ENCODE measurements at regions not wholly inside any gene's neighbourhood (a gene's known extent, or its start where the extent isn't known, plus 50 kb on each side); places are given as distances from the start of the nearest gene placed in this dataset.

DNA sequence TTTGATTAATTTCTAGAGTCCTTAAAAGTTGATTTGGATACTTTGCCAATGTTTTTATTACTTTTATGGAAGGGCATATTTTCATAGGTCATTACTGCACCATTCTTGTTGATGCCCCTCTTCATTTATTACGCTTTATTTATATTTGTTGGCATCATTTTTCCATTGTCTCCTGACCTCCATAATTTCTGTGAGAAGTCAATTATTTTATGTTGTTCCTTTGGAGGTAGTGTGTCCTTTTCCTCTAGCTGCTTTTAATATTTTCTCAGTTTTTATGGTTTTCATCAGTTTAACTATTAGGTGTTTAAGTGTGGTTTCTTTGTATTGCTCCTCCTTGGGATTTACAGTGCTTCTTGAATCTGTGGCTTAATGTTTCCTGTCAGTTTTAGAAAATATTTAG is 134.9 kb downstream of the SAMD9 start:
- CTCF ChIA-PET (ENCODE audit: partially characterized antibody) = no interaction called here
- 90% methylated on average over 1 of the region's 1 CpG; no CpG with 5 or more reads in 1 of the 2 experiments for WGBS, 2 experiments (ENCODE audit: extremely low coverage in 1 of 2, insufficient coverage in 1 of 2, insufficient read length in 1 of 2, insufficient replicate concordance in 2 of 2, low coverage in 1 of 2, low lambda C conversion rate in 2 of 2, missing lambda C conversion rate in 1 of 2)

More for the DNA sequence above, 134.9 kb downstream of the SAMD9 start:
- no peak overlapping the region for H4K91ac ChIP-seq (replicated peaks; ENCODE audit: insufficient read length, low read length)
- H3K23me2 ChIP-seq (ENCODE audit: low read depth, low read length) = no peaks in the 10 kb centered on the region
- no peak overlapping the region for H3K56ac ChIP-seq (replicated peaks; ENCODE audit: insufficient read length, low read depth, low read length)
- no peaks in the 10 kb centered on the region for H4K20me1 ChIP-seq (replicated peaks in 1 of 2; ENCODE audit: control insufficient read depth in 1 of 2, insufficient read depth in 2 of 2, low read length in 2 of 2)
- DNase-seq (ENCODE audit: low read depth in 1 of 2, low spot score in 2 of 2) (no peak), FAIRE-seq (no peak)
- no peak overlapping the region for H3K27ac ChIP-seq (ENCODE audit: low read depth, low read length)
- H3K4me3 ChIP-seq (ENCODE audit: extremely low read depth in 1 of 4, insufficient read depth in 2 of 4, low read depth in 3 of 4, low read length in 4 of 4) = no peak overlapping the region
- no peaks in the 10 kb centered on the region for H3K79me1 ChIP-seq (ENCODE audit: low read depth, low read length)
- no peak overlapping the region for H2BK12ac ChIP-seq (ENCODE audit: low read depth, low read length)
- TF ChIP-seq RBBP5 (IDR thresholded peaks at IDR 0.05; ENCODE audit: borderline replicate concordance, low read depth, low read length) (no peak), POLR2AphosphoS5 (IDR thresholded peaks at IDR 0.05; ENCODE audit: low read depth, low read length) (no peak), CBX5 (IDR thresholded peaks at IDR 0.05; ENCODE audit: low read depth, low read length) (no peak)
- H3K18ac ChIP-seq (ENCODE audit: extremely low read depth, low read length) = no peak overlapping the region
- H3K14ac ChIP-seq (ENCODE audit: insufficient read length) = no peak overlapping the region
- POLR2A ChIA-PET (ENCODE audit: partially characterized antibody) = no interaction called here
- no peaks in the 10 kb centered on the region for H3K27me3 ChIP-seq (replicated peaks in 1 of 4; ENCODE audit: control insufficient read depth in 3 of 4, extremely low read depth in 1 of 4, insufficient read depth in 3 of 4, low read length in 3 of 4)
- no peaks in the 10 kb centered on the region for H3K79me2 ChIP-seq (ENCODE audit: control insufficient read depth in 1 of 2, insufficient read depth in 2 of 2, low read length in 2 of 2)
- no peaks in the 10 kb centered on the region for H3K4me1 ChIP-seq (replicated peaks in 1 of 4; ENCODE audit: control insufficient read depth in 3 of 4, insufficient read depth in 4 of 4, low read length in 3 of 4)
- H4K5ac ChIP-seq (ENCODE audit: insufficient read length, low read depth, low read length) = no peak overlapping the region
- H2BK20ac ChIP-seq (ENCODE audit: low read length) = no peak overlapping the region
- no peak overlapping the region for H2AK5ac ChIP-seq (ENCODE audit: low read depth, low read length)
- no peak overlapping the region for H2BK120ac ChIP-seq (replicated peaks; ENCODE audit: low read depth, low read length)
- no peak overlapping the region for H3K4me2 ChIP-seq (ENCODE audit: insufficient read depth in 1 of 2, low read depth in 2 of 2, low read length in 2 of 2)
- H2AFZ ChIP-seq (ENCODE audit: low read length) = no peak overlapping the region
- H3K9ac ChIP-seq (replicated peaks in 1 of 4; ENCODE audit: extremely low read depth in 1 of 4, low read depth in 3 of 4, low read length in 3 of 4) = no peak overlapping the region
- H3K9me3 ChIP-seq (ENCODE audit: insufficient read depth in 2 of 2, low read depth in 1 of 2, low read length in 1 of 2) = no peaks in the 10 kb centered on the region; a peak in 1 of 4 replicates
- no peak overlapping the region for H2BK5ac ChIP-seq (ENCODE audit: low read depth, low read length)
- no peak overlapping the region for H3K23ac ChIP-seq (ENCODE audit: insufficient read length)
- H3K4ac ChIP-seq (replicated peaks; ENCODE audit: insufficient read length, low read depth, low read length) = no peak overlapping the region
- H2BK15ac ChIP-seq (ENCODE audit: low read length) = no peak overlapping the region
- H3K36me3 ChIP-seq (ENCODE audit: control insufficient read depth in 2 of 4, insufficient read depth in 4 of 4, low read length in 3 of 4) = no peaks in the 10 kb centered on the region
- no peak overlapping the region for H4K8ac ChIP-seq (ENCODE audit: extremely low read depth, insufficient read depth, low read length)
